ENCODE measurements at regions not wholly inside any gene's neighbourhood (a gene's known extent, or its start where the extent isn't known, plus 50 kb on each side); places are given as distances from the start of the nearest gene placed in this dataset.

GRCh38 chr9:80952363-80952922 is 736.9 kb downstream of the TLE1 start:
- TF ChIP-seq POLR2A (IDR thresholded peaks at IDR 0.05) (no peak), CTCF (IDR thresholded peaks at IDR 0.05) (no peak), POLR2AphosphoS5 (IDR thresholded peaks at IDR 0.05) (no peak), EP300 (IDR thresholded peaks at IDR 0.05) (no peak)
